Endothelial cell of umbilical vein (primary cell): ENCODE measurements at regions not wholly inside any gene's neighbourhood (a gene's known extent, or its start where the extent isn't known, plus 50 kb on each side); places are given as distances from the start of the nearest gene placed in this dataset.

Experiments
- BruUV-seq: library from RNA; stranded (reverse); fragments of 400-500 nt; replicated peaks from 2 replicates; lab custom pipeline; 2021; lab: Mats Ljungman, UMichigan
- CTCF ChIA-PET: fragments of 300-600, 350-600 bp; sonication (Branson Sonifier 250); formaldehyde crosslinking; loops from one replicate; lab custom pipeline; 2021; ENCODE audit warnings: antibody characterized with exemption, inconsistent platforms; lab: Charles Lee
- POLR2A ChIA-PET: fragments of 300-600, 350-600 bp; sonication (Branson Sonifier 250); formaldehyde crosslinking; loops from one replicate; lab custom pipeline; 2021; ENCODE audit warnings: antibody characterized with exemption, inconsistent platforms; lab: Charles Lee
- DNase-seq: peaks from one replicate; pipeline ENCODE4 v3.0.0-alpha.2; 2011; ENCODE audit warnings: low read depth, low spot score
- FAIRE-seq: peaks from 2 replicates; lab custom pipeline; 2011; peaks lifted over from hg19 to GRCh38; lab: Jason Lieb, UNC
- H2AFZ ChIP-seq: 2 replicates; pipeline ENCODE4 v1.6.0; 2012; ENCODE audit warnings: low read depth, low read length, control low read depth, inconsistent platforms
- H3K27ac ChIP-seq: 2 replicates; pipeline ENCODE4 v1.5.1; 2011; ENCODE audit warnings: low read depth, mild to moderate bottlenecking, control low read depth, low read length, moderate library complexity; ENCODE audit not compliant: insufficient read depth
- H3K27me3 ChIP-seq, 2 experiments: 2 replicates each; pipeline versions ENCODE4 v1.6.0 to v1.6.1; 2011; ENCODE audit warnings: low read length in 2 of 2, mixed read lengths in 1 of 2; ENCODE audit not compliant: control insufficient read depth in 2 of 2, insufficient read depth in 2 of 2
- H3K36me3 ChIP-seq, 2 experiments: 2 replicates in 1 of 2; 3 replicates in 1 of 2; pipeline ENCODE4 v1.5.1; 2011; ENCODE audit warnings: low read length in 2 of 2, mild to moderate bottlenecking in 1 of 2, moderate library complexity in 1 of 2; ENCODE audit not compliant: control insufficient read depth in 2 of 2, insufficient read depth in 2 of 2; ENCODE audit errors: extremely low read depth in 1 of 2
- H3K4me1 ChIP-seq: 3 replicates; pipeline ENCODE4 v1.5.1; 2011; ENCODE audit warnings: mild to moderate bottlenecking, low read length; ENCODE audit not compliant: control insufficient read depth, insufficient read depth; ENCODE audit errors: extremely low read depth
- H3K4me2 ChIP-seq: 2 replicates; pipeline ENCODE4 v1.6.1; 2011; ENCODE audit warnings: low read length, control low read depth, mixed read lengths; ENCODE audit not compliant: insufficient read depth
- H3K4me3 ChIP-seq, 3 experiments: fragments of 200-600 bp in 1 of 3; sonication (generic), shearing (Covaris generic) in 1 of 3; replicated peaks in 1 of 3; 2 replicates each; pipeline ENCODE4 v1.5.1; 2011 to 2016; ENCODE audit warnings: control low read depth in 3 of 3, low read length in 3 of 3, mild to moderate bottlenecking in 2 of 3, inconsistent platforms in 1 of 3, low read depth in 1 of 3, moderate library complexity in 1 of 3; ENCODE audit not compliant: insufficient read depth in 1 of 3
- H3K79me2 ChIP-seq: 2 replicates; pipeline ENCODE4 v1.6.0; 2012; ENCODE audit warnings: low read length, inconsistent platforms; ENCODE audit not compliant: control insufficient read depth, insufficient read depth
- H3K9ac ChIP-seq: replicated peaks from 2 replicates; pipeline ENCODE3; 2011; ENCODE audit warnings: low read length, control low read depth; ENCODE audit not compliant: insufficient read depth; ENCODE audit errors: extremely low read depth
- H3K9me1 ChIP-seq: replicated peaks from 3 replicates; pipeline ENCODE4 v1.6.0; 2011; ENCODE audit warnings: mild to moderate bottlenecking, low read length; ENCODE audit not compliant: control insufficient read depth, insufficient read depth; ENCODE audit errors: extremely low read depth
- H3K9me3 ChIP-seq: replicated peaks from 2 replicates; pipeline ENCODE4 v1.5.1; 2012; ENCODE audit warnings: low read length, inconsistent platforms; ENCODE audit not compliant: control insufficient read depth, insufficient read depth
- H4K20me1 ChIP-seq: replicated peaks from 2 replicates; pipeline ENCODE3; 2011; ENCODE audit warnings: mild to moderate bottlenecking, low read length; ENCODE audit not compliant: control insufficient read depth, insufficient read depth; ENCODE audit errors: extremely low read depth
- CTCF ChIP-seq, 2 donors: IDR thresholded peaks; 1 replicate in 1 of 2; 2 replicates in 1 of 2; pipeline ENCODE4 v1.5.1; 2011; ENCODE audit warnings: low read length in 2 of 2, mild to moderate bottlenecking in 2 of 2, moderate library complexity in 2 of 2, control low read depth in 1 of 2, inconsistent platforms in 1 of 2, low read depth in 1 of 2; ENCODE audit not compliant: insufficient read depth in 1 of 2; ENCODE audit errors: extremely low read depth in 1 of 2
- EZH2 ChIP-seq: IDR thresholded peaks from 2 replicates; pipeline ENCODE4 v1.6.1; 2012; ENCODE audit warnings: borderline replicate concordance, low read depth, mild to moderate bottlenecking, moderate library complexity, low read length, inconsistent platforms; ENCODE audit not compliant: severe bottlenecking
- FOS ChIP-seq: IDR thresholded peaks from 2 replicates; pipeline ENCODE4 v1.6.1; 2011; ENCODE audit warnings: mild to moderate bottlenecking, low read length, moderate library complexity, borderline replicate concordance; ENCODE audit not compliant: insufficient read depth
- GATA2 ChIP-seq: IDR thresholded peaks from 2 replicates; pipeline ENCODE4 v1.7.0; 2011; ENCODE audit warnings: low read depth, mild to moderate bottlenecking, moderate library complexity, mixed read lengths, low read length; ENCODE audit not compliant: insufficient read length, insufficient read depth
- JUN ChIP-seq: IDR thresholded peaks from 2 replicates; pipeline ENCODE4 v1.6.1; 2011; ENCODE audit warnings: borderline replicate concordance, low read depth; ENCODE audit not compliant: insufficient read length, insufficient read depth
- MAX ChIP-seq: IDR thresholded peaks from 2 replicates; pipeline ENCODE4 v1.6.1; 2011; ENCODE audit not compliant: insufficient read depth, insufficient read length
- MYC ChIP-seq: IDR thresholded peaks from one replicate; pipeline ENCODE4 v1.6.1; 2011; ENCODE audit warnings: mild to moderate bottlenecking, low read depth, low read length
- POLR2A ChIP-seq: IDR thresholded peaks from 2 replicates; pipeline ENCODE4 v1.6.1; 2012; ENCODE audit warnings: low read depth, mild to moderate bottlenecking, control low read depth, low read length
- POLR2AphosphoS5 ChIP-seq: IDR thresholded peaks from 2 replicates; pipeline ENCODE4 v1.6.1; 2012; ENCODE audit warnings: low read depth, mild to moderate bottlenecking, control low read depth, low read length, moderate library complexity; ENCODE audit not compliant: insufficient read depth
- dilution Hi-C: fragments of 300-500 bp; cut with MboI; formaldehyde crosslinking; loops from one replicate; pipeline ENCODE4 v1.15.0; 2019; ENCODE audit warnings: low sequenced_read_pairs; ENCODE audit not compliant: extremely low pct_ligation_motif_present
- intact Hi-C: fragments of 100-400 bp; cut with micrococcal nuclease; formaldehyde crosslinking; loops from one replicate; pipeline ENCODE4 v1.10.0; 2022

GRCh38 chr2:216562696-216563435 lies 64.2 kb downstream of the RPL37A start:
- CTCF ChIA-PET, result interaction anchor here (1.0 kb wide), 1 partner anchor 12 kb away, joined by 3 read pairs; no protein-coding TSS in a partner anchor
- intact Hi-C loops, result no loop called here
- BruUV-seq, result no TSS peak
- no peak overlapping the region for H3K4me3 ChIP-seq
- H4K20me1 ChIP-seq, result no peaks in the 10 kb centered on the region
- FAIRE-seq (no peak), DNase-seq (no peak)
- POLR2A ChIA-PET, result no interaction called here
- no peaks in the 10 kb centered on the region for H3K79me2 ChIP-seq
- TF ChIP-seq POLR2A, result no peak
- no peak for TF ChIP-seq MAX
- no peak for TF ChIP-seq GATA2
- no peak for TF ChIP-seq JUN
- no peak for TF ChIP-seq POLR2AphosphoS5
- no peak for TF ChIP-seq MYC
- no peak for TF ChIP-seq EZH2
- no peak for TF ChIP-seq FOS
- TF ChIP-seq CTCF (IDR thresholded peaks at IDR 0.05; ENCODE audit: extremely low read depth in 1 of 2, insufficient read depth in 1 of 2, low read depth in 1 of 2, low read length in 2 of 2), result no peak
- no peak overlapping the region for H3K27ac ChIP-seq
- H3K9ac ChIP-seq, result no peak overlapping the region
- no peaks in the 10 kb centered on the region for H3K9me3 ChIP-seq
- peaks cover 0 to 2% of the 10 kb centered on the region in 2 experiments for H3K27me3 ChIP-seq
- no peaks in the 10 kb centered on the region for H3K9me1 ChIP-seq
- no peak overlapping the region for H3K4me2 ChIP-seq
- H2AFZ ChIP-seq, result no peak overlapping the region
- no peaks in the 10 kb centered on the region for H3K4me1 ChIP-seq
- H3K36me3 ChIP-seq, result no peaks in the 10 kb centered on the region
- dilution Hi-C loops, result no loop called here
